Activated naive CD4-positive, alpha-beta T cell treated with anti-CD3 and anti-CD28 coated beads, Interleukin-2, amount 50 U/mL, for 16 hours (primary cell): ENCODE measurements at regions not wholly inside any gene's neighbourhood (a gene's known extent, or its start where the extent isn't known, plus 50 kb on each side); places are given as distances from the start of the nearest gene placed in this dataset.
"Not testable (repeated sequence)": the region's sequence is repeated elsewhere in the genome, so short reads cannot be mapped to it uniquely, and the experiment has no call there.

Experiments
- DNase-seq: peaks from one replicate; pipeline ENCODE4 v3.0.0-alpha.2; 2020

- no peak for DNase-seq
These were observed 112.1 kb upstream of the ATP8B1 start for GRCh38 chr18:57915248-57915647.

- DNase-seq: no peak
These were observed 110.6 kb upstream of the ATP8B1 start for GRCh38 chr18:57913686-57914085.

GRCh38 chr18:57910817-57911216, 107.7 kb upstream of the ATP8B1 start:
- DNase-seq: no peak

GRCh38 chr18:57910134-57910533, 107.0 kb upstream of the ATP8B1 start:
- no peak for DNase-seq

- DNase-seq: no peak
These were observed 106.5 kb upstream of the ATP8B1 start for GRCh38 chr18:57909620-57910019.

GRCh38 chr18:57908092-57908491, 105.0 kb upstream of the ATP8B1 start:
- no peak for DNase-seq

GRCh38 chr18:57907550-57907949, 104.4 kb upstream of the ATP8B1 start:
- DNase-seq: no peak

GRCh38 chr18:57906852-57907251, 103.7 kb upstream of the ATP8B1 start:
- no peak for DNase-seq

GRCh38 chr18:57904535-57904934, 101.4 kb upstream of the ATP8B1 start:
- DNase-seq: no peak

- no peak for DNase-seq
These were observed 99.6 kb upstream of the ATP8B1 start for GRCh38 chr18:57902721-57903120.

- DNase-seq: no peak
These were observed 98.9 kb upstream of the ATP8B1 start for GRCh38 chr18:57901825-57902589.

- no peak for DNase-seq
These were observed 97.9 kb upstream of the ATP8B1 start for GRCh38 chr18:57900906-57901435.

- DNase-seq: no peak
These were observed 95.5 kb upstream of the ATP8B1 start for GRCh38 chr18:57898506-57899124.

- no peak for DNase-seq
These were observed 92.1 kb upstream of the ATP8B1 start for GRCh38 chr18:57895182-57895581.

GRCh38 chr18:57891707-57892391, 88.7 kb upstream of the ATP8B1 start:
- DNase-seq: no peak

GRCh38 chr18:57890266-57890665, 87.2 kb upstream of the ATP8B1 start:
- no peak for DNase-seq

GRCh38 chr18:57889841-57890240, 86.7 kb upstream of the ATP8B1 start:
- DNase-seq: no peak

- DNase-seq: no peak
These were observed 84.6 kb upstream of the ATP8B1 start for GRCh38 chr18:57887543-57888383.

- DNase-seq: no peak
These were observed 82.8 kb upstream of the ATP8B1 start for GRCh38 chr18:57885931-57886330.

- no peak for DNase-seq
These were observed 79.3 kb upstream of the ATP8B1 start for GRCh38 chr18:57882465-57882864.

- DNase-seq: peak; percentile 50
These were observed 78.8 kb upstream of the ATP8B1 start for GRCh38 chr18:57881818-57882413.

GRCh38 chr18:57879924-57880323, 76.8 kb upstream of the ATP8B1 start:
- DNase-seq: not testable (repeated sequence)
